Fibroblast of skin of right biceps (primary cell): ENCODE measurements at regions not wholly inside any gene's neighbourhood (a gene's known extent, or its start where the extent isn't known, plus 50 kb on each side); places are given as distances from the start of the nearest gene placed in this dataset.
"Not testable (repeated sequence)": the region's sequence is repeated elsewhere in the genome, so short reads cannot be mapped to it uniquely, and the experiment has no call there.

Source experiments
- DNase-seq: peaks from one replicate; pipeline ENCODE4 v3.0.0-alpha.2; 2013

DNA sequence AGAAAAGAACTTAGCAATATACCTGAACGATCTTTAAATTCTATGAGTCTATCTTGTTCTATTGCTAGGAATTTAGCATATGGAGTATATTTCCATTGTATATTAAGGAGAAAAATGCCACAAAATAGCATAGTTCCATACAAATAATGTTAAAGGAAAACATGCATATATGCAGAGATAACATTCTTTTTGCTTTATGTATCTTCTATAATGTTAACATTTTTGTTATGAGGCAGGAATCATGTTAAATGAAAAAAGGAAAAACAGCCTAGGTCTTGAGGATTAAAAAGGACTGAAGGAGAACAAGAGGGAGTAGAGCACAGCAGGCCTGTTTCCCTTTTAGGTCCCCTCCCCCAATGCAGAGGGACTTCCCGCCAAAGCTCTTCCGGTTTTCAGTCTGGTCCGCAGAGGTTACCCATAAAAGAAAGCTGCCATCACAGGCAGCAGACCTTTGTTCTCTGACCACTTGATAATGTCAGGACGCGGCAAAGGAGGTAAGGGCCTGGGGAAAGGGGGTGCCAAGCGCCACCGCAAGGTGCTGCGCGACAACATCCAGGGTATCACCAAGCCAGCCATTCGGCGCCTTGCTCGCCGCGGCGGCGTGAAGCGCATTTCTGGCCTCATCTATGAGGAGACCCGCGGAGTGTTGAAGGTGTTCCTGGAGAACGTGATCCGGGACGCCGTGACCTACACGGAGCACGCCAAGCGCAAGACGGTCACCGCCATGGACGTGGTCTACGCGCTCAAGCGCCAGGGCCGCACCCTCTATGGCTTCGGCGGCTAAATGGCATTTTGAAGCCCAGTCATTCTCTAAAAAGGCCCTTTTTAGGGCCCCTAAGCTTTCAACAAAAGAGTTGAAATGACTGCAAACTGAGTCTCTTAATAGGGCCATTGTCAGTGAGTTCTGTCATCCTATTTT lies 108.4 kb upstream of the PRSS16 start:
- DNase-seq = peak; percentile 89

DNA sequence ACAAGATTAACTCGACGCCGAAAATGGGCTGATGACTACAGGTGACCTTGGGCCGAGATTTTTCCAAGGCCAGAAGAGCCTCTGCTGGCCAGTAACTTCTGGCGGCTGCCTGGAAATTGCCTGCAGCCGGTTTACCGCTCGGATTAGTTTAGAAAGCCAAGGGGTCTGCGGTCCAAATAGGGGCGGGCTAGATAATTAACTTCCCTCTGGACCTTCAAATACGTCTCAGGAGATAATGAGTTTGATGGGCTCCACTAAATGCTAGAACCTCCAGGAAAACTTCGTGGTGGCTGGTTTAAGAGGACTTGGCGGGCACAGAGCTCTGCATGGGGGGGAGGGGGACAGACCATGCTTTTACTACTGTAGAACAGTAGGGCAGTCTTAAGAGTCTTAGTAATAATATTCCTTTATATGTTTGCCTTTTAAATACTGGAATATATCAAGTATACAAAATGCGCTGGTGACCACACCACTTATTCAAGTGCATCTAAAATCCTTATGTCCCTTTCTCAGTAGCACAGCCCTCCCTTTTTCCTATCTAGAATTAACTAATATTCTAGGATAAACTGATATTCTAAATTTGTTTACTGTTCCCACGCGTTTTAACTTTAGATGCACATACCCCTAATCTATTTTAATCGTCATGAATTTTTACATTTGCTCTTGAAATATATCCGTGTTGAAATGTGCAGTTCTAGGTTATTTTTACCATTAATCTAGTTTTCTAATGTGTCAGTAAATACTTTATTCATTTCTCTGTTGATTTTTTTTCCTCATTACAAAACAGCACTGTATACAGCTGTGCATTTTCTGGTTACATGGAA lies 107.5 kb upstream of the PRSS16 start:
- peak; percentile 52 for DNase-seq

DNA sequence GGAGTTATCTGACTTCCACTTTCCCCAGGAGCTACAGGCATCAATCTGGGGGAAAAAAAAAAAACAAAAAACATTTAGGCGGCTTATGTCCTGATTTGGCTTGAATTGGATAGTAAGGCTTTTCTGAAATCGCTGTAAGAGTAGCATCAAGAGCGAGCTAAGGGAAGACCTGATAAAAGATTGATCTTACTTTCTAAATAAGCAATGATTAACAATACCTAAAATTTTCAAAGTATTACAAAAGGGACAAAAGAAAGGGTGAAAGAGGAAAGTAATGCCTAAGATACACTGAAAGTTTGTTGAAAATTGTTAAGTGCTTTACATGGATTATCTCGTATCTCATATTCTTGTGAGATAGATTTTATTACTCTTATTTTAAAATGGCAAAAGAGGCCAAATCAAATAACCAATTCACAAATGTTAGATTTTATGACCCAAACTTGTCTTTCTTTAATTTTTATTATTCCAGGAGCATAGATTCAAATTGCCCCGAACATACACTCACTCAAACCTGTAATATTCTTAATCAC lies 106.4 kb upstream of the PRSS16 start:
- DNase-seq = no peak

DNA sequence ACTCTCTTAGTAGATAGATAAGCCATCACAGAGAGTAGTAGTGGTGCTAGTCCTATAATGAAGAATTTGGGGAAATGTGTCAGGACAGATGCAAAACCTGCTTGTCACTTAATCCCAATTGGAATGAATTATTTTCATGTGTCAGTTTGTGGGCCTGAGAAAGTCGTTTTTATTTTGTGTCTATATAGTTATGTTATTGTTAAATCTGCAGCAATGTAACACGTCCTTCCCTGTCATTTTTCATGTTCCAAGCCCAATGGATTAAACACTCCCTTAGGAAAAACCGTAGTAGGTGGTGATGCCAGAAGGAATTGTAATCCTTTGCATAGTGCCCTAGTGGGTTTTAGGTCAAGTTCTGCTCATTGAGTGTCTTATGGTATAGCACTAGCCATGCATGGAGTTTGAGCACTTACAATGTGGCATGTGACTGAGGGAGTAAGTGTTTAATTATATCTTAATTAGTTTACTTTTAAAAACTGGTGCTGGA lies 105.9 kb upstream of the PRSS16 start:
- DNase-seq = no peak

DNA sequence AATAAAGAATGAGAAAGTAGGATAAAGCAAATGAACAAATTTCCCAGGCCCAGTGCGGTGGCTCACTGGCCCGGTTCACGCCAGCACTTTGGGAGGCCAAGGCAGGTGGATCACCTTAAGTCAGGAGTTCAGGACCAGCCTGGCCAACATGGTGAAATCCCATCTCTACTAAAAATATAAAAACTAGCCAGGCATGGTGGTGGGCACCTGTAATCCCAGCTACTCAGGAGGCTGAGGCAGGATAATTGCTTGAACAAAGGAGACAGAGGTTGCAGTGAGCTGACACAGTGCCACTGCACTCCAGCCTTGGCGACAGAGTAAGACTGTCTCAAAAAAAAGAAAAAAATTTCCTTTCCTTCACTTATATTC lies 104.5 kb upstream of the PRSS16 start:
- not testable (repeated sequence) for DNase-seq

DNA sequence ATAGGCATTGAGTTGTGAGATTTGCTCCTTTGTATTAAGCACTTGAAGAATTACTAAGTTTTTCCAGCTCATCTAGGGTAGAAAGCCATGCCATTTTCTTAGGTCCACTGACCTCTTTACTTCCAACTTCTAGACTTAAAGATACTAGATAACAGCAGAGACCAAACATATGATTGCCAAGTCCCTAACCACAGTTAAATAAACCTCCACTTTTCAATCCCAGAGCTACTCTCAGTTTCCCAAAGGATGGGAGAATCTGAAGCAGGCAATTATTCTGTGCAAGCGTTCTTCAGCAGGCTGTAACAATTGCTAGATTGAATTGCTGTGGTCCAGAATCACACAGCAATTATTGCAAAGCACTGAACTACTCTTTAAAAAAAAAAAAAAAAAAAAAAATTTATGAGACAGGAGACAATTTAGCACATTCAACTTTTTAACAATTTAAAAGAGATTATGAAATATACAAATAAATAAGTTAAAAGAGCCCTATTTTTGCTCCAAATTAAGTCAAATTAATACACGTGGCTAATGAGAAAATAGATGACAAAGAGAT lies 104.0 kb upstream of the PRSS16 start:
- DNase-seq = no peak

DNA sequence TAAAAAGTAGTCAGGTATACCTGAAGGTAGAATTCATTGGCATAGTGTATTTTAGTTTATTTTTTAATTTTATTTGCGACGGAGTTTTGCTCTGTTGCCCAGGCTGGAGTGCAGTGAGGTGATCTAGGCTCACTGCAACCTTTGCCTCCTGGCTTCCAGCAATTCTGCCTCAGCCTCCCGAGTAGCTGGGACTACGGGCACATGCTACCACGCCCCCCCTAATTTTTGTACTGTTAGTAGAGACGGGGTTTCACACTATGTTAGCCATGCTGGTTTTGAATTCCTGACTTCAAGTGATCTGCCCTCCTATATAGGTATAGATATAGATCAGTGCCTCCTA lies 102.8 kb upstream of the PRSS16 start:
- DNase-seq = no peak

DNA sequence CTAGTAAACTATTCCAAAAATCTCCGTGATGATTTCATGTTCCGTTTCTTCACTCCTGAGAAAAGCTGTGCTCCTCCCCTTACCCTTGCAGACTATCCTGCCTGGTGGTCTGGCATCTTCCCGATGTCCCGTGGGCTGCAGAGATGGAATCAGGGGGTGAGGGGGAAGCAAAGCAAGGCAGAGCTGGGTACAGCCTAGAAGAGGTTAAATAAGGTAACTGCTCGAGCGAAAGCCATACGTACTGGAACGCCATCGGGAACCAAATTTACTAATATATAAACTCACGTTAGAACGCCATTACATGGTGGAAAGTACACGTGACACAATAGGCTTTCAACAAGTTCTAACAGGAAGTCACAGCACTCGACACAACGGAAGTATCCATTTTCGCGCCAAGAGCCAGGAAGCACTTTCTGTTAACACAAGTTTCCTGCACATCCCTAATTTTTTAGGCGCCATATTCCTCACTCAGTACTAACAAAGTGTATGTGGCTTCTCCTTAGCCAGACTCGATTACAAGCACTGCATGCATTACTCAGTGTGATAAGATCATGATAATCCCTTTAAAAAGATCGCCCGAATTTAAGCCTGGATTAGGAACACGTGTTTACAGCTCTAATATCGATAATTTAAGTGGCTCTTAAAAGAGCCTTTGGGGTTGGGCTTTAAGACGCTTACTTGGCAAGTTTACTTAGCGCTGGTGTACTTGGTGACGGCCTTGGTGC lies 101.6 kb upstream of the PRSS16 start:
- peak; percentile 96 for DNase-seq

DNA sequence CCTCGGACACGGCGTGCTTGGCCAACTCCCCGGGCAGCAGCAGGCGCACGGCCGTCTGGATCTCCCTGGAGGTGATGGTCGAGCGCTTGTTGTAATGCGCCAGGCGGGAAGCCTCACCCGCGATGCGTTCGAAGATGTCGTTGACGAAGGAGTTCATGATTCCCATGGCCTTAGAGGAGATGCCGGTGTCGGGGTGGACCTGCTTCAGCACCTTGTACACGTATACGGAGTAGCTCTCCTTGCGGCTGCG lies 101.1 kb upstream of the PRSS16 start:
- DNase-seq = not testable (repeated sequence)

DNA sequence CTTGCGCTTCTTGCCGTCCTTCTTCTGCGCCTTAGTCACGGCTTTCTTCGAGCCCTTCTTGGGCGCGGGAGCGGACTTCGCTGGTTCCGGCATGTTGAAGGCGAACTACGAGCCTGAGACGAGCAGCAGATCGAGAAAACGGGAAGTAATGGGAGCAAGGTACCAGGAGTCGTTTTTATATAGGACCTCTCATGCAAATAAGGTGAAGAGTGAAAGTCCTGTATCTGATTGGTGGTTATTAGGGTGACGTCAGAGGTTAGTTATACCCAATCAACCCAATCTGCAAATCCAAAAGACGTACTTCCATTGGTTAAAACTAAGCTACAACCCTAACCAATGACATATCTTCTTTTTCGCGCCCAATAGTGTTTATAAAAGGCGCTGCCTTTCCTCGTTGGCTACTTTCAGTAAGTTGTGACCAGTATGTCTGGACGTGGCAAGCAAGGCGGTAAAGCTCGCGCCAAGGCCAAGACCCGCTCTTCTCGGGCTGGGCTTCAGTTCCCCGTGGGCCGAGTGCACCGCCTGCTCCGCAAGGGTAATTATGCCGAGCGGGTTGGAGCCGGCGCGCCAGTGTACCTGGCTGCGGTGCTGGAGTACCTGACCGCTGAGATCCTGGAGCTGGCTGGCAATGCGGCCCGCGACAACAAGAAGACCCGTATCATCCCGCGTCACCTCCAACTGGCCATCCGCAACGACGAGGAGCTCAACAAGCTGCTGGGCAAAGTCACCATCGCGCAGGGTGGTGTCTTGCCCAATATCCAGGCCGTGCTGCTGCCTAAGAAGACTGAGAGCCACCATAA lies 100.6 kb upstream of the PRSS16 start:
- peak; percentile 100 for DNase-seq

DNA sequence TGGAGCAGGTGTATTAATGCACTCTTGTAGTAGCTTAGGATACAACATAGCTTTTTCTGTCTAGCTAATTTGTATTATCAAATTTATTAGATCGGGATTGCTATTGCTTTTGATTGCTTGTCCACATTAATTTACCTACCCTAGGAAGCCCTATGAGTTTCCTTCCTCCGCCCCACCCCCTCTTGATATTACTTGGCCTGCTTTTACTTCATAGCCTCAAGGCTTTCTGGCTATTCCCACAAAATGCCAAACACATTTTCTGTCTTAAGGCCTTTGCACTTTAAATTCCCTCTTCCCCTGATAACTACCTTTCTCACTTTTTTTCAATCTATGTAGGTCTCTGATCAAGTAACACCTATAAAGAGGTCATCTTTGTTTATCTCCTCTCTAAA lies 99.1 kb upstream of the PRSS16 start:
- DNase-seq = no peak

DNA sequence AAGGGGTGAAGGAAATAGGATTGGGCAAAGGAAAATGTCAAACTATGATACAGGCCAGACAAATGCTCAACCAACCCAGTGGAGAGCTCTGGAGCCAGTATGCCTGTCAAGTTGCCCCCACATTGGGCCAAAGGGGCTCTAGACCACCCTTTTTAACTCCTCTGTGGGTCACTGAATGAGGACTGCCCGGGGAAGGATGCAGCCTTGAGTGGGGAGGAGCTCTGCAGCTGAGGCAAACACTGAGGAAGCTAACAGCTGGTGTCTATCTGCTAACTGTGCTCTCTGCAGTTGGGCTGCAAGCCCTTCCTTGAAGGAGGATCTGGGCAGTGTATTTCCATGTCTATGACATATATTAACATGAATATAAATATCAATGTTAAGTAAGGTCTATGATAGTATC lies 98.4 kb upstream of the PRSS16 start:
- DNase-seq = no peak

DNA sequence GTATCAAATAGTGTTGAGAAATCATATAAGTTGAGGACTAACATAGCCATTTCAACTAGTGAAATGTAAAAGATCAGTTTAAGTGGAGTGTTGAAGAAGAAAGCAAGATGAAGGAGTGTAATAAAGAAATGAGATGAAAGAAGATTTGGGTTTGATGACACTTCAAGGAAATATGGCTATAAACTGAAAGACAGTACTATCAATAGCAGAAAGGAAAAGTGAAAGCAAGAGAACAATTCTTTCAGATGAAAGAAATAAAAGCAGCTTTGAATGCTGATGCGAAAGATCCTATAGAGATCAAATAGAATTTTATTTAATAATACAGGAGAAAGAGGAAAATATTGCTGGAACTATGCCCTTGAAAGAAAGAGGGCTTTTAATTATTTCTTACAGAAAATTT lies 92.8 kb upstream of the PRSS16 start:
- no peak for DNase-seq

DNA sequence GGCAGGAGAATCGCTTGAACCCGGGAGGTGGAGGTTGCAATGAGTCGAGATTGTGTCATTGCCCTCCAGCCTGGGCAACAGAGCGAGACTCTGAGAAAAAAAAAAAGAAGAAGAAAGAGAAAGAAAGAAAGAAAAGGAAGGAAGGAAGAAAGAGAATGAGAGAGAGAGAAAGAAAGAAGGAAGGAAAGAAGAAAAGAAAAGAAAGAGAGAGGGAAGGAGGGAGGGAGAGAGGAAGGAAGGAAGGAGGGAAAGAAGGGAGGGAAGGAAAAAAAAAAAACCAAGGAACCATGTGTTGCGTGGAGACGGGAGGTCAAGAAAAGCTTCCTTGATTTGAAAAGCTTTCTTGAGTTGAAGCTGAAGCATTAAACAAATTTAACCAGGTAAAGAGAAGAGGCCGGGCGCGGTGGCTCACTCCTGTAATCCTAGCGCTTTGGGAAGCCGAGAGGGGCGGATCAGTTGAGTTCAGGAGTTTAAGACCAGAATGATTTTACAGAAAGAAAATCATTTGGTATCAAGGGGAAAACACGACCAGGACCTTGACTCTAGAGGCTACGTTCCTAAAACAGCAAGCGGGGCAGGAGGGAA lies 90.5 kb upstream of the PRSS16 start:
- no peak for DNase-seq

DNA sequence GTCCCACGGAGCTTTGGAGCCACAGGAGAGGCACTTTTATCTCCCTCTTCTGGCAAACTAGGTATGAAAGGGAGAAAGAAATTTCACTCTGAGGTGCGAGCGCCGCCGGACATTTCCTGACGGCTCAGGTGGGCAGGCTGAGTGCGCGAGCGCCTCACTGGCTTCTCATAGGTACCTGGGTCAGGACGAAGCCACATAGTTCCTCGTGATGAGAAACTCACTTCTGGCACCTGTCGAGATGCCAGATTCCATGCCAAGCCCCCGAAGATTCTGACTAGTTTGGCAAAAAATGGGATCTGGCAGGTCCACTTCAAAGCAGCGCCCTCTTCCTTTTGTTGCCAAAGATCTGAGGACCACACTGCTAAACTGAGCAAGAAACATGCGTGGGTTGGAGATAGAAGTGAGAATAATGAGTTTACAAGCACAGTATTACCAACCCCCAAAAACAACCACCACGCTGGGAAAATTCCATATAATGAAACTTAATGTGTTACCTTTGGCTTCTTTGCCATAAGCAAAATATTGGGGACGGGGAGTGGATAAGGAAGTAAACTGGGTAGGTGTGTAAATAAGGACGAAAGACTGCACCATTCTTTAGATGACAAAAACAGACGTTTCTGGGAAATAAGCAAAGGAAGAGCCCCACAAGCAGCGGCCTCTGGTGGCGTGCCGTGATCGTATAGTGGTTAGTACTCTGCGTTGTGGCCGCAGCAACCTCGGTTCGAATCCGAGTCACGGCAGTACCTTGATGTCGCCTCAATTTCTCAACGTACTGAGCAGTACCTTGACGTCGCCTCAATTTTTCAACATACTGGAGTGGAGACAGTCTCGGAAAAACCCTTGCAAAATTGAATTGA lies 89.8 kb upstream of the PRSS16 start:
- DNase-seq = peak; percentile 75

DNA sequence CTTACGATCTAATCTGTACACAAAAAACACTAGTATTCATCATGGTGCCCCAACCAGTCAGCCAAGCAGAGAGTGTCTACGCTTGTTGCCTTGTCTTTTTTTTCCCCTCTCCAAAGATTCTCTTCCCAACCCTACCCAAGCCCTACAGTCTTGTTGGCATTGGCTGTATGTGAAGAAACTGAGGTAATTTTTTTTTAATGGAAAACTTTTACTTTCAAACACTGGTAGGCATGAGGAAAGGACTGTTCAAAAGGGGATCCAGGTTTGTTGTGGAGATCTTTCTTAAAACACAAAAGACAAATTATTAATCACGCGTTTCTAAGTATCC lies 89.2 kb upstream of the PRSS16 start:
- no peak for DNase-seq

DNA sequence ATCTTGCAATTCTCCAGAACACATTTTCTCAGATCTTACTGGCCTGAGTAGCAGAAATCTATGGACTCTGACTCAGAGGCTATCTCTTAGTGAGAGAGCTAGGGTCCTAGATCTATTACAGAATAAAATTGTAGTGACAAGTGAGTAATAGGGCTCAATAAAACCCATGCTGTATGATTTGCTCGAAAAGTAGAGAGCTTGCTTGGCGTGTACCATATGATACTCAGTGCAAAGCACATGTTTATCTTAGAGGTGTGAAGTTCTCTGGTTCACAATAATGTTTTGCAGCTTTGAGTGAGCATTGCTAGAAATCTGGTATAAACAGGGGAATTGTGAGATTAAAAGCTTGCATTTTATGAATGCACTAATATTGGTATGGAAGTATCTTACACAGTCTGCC lies 87.8 kb upstream of the PRSS16 start:
- DNase-seq = no peak

DNA sequence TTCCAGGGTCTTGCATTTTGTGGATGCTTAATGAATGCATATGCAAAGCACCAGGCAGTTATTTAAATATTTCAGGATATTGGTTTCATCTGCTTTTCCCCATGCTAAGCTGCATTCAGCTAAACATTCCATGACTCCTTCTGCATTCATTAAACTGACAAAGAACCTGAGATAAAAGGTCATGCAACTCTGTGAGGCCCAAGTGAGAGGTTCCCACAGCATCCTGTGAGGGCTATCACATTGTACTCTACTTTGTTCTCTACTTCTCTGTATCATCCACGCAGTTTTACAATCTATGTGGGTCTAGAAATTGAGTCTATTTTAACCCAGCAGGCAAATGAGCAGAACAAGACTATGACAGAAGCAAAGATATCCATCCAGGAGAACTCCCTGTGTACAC lies 86.4 kb upstream of the PRSS16 start:
- no peak for DNase-seq

DNA sequence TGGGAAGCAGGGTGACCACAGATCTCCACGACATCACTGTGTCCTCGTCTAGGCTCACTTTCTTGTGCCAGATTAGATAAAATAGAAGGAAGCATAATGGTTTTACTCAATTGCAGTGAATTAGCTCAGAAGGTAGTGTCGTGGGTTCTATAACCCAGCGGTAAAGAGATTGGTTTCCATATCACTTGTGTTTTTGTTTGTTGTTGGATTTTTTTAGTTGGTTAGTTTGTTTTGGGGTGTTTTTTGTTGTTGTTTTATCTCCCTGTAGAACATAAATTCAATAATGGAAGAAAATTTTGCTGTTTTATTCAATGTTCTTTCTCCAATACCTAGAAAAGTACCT lies 85.9 kb upstream of the PRSS16 start:
- DNase-seq = no peak

DNA sequence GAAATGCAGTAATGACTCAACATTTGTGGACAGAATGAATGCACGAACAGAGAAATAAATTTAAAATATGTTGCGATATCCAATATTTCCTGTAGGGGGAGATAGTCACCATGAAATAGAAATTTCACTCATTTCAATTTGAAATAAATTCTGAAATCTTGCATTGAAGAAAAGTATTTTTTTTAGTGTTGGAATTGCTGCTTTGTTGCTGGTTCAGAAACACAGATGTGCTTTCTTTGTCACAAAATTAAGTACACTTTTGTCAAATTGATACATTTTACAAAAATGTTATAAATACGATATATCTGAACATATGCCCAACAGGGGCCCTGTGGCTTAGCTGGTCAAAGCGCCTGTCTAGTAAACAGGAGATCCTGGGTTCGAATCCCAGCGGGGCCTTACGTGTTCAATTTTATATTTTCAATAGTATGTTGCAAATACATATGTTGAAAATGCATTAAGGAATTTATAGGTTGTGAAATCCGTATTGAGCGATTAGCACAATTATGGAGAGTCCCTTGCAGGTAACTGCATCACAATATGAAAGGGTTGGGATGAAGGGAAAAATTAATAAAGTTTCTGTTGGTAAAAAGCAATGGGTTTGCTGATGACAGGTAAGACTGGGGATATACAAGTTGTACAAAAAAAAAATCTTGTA lies 85.4 kb upstream of the PRSS16 start:
- peak; percentile 76 for DNase-seq

DNA sequence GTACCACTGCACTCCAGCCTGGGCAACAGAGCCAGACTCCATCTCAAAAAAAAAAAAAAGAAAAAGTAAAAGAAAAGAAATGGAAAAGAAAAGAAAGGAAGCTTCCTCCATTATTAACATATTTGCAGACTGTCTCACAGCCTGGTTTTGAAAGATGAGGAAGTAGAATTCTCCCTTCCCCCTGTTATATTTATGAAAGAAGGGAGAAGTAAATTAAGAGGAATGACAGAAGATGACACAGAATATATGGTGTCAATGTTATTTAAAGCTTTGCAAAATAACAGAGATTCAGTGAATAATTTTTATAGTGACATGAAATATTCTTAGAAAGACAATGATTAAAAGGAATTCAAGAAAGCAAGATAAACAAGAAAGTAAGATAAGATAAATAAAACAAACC lies 83.7 kb upstream of the PRSS16 start:
- DNase-seq = no peak
